ENCODE measurements at regions not wholly inside any gene's neighbourhood (a gene's known extent, or its start where the extent isn't known, plus 50 kb on each side); places are given as distances from the start of the nearest gene placed in this dataset.

DNA sequence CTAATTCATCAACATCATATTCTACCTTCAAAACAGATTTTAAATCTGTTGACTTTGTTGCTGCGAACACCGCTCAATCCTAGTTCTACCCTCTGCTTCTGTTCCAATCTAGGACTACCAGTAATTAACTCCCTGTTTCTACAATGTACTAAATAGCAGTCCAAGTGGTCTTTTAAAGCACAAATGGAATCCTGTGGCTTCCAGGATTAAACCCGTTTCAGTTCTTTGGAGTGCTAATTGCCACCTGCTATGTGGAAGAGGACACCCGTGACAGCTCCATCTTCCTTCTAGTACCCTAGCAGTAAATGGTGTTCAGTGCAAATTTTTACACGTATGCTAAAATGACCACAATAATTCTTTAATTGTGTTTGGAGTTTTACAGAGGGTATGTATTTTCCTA is 232.1 kb downstream of the TDRD3 start:
- Histone ChIP-seq H3K4me3 (ENCODE audit: low read depth in 2 of 2, low read length in 1 of 2) (no peak overlapping the region), H3K4me2 (no peak overlapping the region), H3K27me3 (ENCODE audit: insufficient read depth) (no peaks in the 10 kb centered on the region), H3K79me2 (ENCODE audit: insufficient read depth) (no peaks in the 10 kb centered on the region), H3K9me3 (no peaks in the 10 kb centered on the region), H3K9me2 (no peaks in the 10 kb centered on the region), H3K36me3 (replicated peaks in 1 of 2; ENCODE audit: control insufficient read depth in 1 of 2, insufficient read depth in 2 of 2, low read length in 1 of 2) (no peaks in the 10 kb centered on the region), H3K4me1 (ENCODE audit: control insufficient read depth in 1 of 2, insufficient read depth in 2 of 2, low read depth in 1 of 2, low read length in 1 of 2) (no peaks in the 10 kb centered on the region), H3F3A (replicated peaks; ENCODE audit: insufficient read depth) (no peaks in the 10 kb centered on the region), H3K27ac (ENCODE audit: low read depth in 2 of 2, low read length in 1 of 2) (no peak overlapping the region), H4K20me1 (ENCODE audit: insufficient read depth) (no peaks in the 10 kb centered on the region), H3K9ac (no peak overlapping the region), H2AFZ (ENCODE audit: low read depth) (no peak overlapping the region)
- CTCF ChIA-PET = interaction anchor here (3.4 kb wide), 1 partner anchor 1325 kb away, joined by 26 read pairs; no protein-coding TSS in a partner anchor
- no peak for DNase-seq
- POLR2A ChIA-PET = no interaction called here
- TF ChIP-seq MXI1 (IDR thresholded peaks at IDR 0.05; ENCODE audit: low read depth, low read length) (no peak), RXRA (IDR thresholded peaks at IDR 0.05; ENCODE audit: borderline replicate concordance, low read depth) (no peak), EP300 (IDR thresholded peaks at IDR 0.05; ENCODE audit: borderline replicate concordance in 1 of 2, low read depth in 1 of 2, low read length in 1 of 2) (no peak), EZH2phosphoT487 (IDR thresholded peaks at IDR 0.05; ENCODE audit: borderline replicate concordance, low read depth) (no peak), RAD21 (IDR thresholded peaks at IDR 0.05; ENCODE audit: low read length) (no peak), FOXM1 (IDR thresholded peaks at IDR 0.05; ENCODE audit: low read depth) (no peak), GATA2 (CRISPR knock-in tag; IDR thresholded peaks at IDR 0.05) (no peak), FOXJ3 (CRISPR knock-in tag; IDR thresholded peaks at IDR 0.05) (no peak), CHD2 (IDR thresholded peaks at IDR 0.05; ENCODE audit: low read length, partially characterized antibody) (no peak), JUND (IDR thresholded peaks at IDR 0.05) (no peak)
- TF ChIP-seq, protein P1, sequence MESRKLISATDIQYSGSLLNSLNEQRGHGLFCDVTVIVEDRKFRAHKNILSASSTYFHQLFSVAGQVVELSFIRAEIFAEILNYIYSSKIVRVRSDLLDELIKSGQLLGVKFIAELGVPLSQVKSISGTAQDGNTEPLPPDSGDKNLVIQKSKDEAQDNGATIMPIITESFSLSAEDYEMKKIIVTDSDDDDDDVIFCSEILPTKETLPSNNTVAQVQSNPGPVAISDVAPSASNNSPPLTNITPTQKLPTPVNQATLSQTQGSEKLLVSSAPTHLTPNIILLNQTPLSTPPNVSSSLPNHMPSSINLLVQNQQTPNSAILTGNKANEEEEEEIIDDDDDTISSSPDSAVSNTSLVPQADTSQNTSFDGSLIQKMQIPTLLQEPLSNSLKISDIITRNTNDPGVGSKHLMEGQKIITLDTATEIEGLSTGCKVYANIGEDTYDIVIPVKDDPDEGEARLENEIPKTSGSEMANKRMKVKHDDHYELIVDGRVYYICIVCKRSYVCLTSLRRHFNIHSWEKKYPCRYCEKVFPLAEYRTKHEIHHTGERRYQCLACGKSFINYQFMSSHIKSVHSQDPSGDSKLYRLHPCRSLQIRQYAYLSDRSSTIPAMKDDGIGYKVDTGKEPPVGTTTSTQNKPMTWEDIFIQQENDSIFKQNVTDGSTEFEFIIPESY (IDR thresholded peaks at IDR 0.05; ENCODE audit: borderline replicate concordance, low read depth) = no peak
- TF ChIP-seq, protein P2, sequence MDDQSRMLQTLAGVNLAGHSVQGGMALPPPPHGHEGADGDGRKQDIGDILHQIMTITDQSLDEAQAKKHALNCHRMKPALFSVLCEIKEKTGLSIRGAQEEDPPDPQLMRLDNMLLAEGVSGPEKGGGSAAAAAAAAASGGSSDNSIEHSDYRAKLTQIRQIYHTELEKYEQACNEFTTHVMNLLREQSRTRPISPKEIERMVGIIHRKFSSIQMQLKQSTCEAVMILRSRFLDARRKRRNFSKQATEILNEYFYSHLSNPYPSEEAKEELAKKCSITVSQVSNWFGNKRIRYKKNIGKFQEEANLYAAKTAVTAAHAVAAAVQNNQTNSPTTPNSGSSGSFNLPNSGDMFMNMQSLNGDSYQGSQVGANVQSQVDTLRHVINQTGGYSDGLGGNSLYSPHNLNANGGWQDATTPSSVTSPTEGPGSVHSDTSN (IDR thresholded peaks at IDR 0.05) = no peak
- 72% methylated on average over 5 of the region's 5 CpGs for WGBS (ENCODE audit: low lambda C conversion rate)

DNA sequence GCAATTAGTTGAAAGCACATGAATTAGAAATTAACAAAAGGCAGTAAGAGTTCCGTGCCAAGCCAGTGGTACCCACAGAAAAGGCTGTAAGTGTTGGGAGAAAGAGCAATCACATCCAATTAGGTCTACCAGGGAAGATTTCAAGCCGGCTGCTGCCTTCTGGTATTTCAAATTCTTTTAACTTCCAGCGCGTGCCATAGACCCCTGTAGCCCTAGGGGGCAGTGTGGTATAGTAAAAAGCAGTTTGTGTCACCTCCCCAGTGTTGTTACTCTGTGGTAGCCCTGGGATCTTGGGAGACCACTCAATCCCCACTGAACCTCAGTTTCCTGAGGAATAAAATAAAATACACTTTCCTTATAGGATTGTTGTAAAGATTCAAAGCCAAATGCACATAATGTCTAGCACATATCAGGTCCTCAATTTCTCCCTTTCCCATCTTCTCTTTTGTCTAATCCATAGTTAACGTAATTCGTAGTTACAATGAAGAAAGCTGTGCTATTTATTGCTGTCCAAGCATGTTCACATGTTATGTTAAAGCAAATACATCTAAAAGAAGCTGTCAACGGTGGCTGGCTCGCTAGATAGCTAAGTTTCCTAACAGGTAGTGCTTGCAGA is 230.2 kb downstream of the TDRD3 start:
- no peak overlapping the region for H3K9ac ChIP-seq
- H3K36me3 ChIP-seq (replicated peaks in 1 of 2; ENCODE audit: control insufficient read depth in 1 of 2, insufficient read depth in 2 of 2, low read length in 1 of 2) = no peaks in the 10 kb centered on the region
- H3K4me2 ChIP-seq = no peak overlapping the region
- H3K27ac ChIP-seq (ENCODE audit: low read depth in 2 of 2, low read length in 1 of 2) = no peak overlapping the region
- no peaks in the 10 kb centered on the region for H3F3A ChIP-seq (replicated peaks; ENCODE audit: insufficient read depth)
- DNase-seq = peak; percentile 51
- 49% methylated on average over 8 of the region's 8 CpGs for WGBS (ENCODE audit: low lambda C conversion rate)
- no peaks in the 10 kb centered on the region for H3K4me1 ChIP-seq (ENCODE audit: control insufficient read depth in 1 of 2, insufficient read depth in 2 of 2, low read depth in 1 of 2, low read length in 1 of 2)
- H3K4me3 ChIP-seq (ENCODE audit: low read depth in 2 of 2, low read length in 1 of 2) = no peak overlapping the region; a peak in 1 of 4 replicates
- CTCF ChIA-PET = interaction anchor here (0.6 to 3.4 kb wide), 29 partner anchors 9 to 1340 kb away, joined by 3 to 26 read pairs (median 4); no protein-coding TSS in a partner anchor
- H3K27me3 ChIP-seq (ENCODE audit: insufficient read depth) = no peaks in the 10 kb centered on the region
- no peaks in the 10 kb centered on the region for H3K9me3 ChIP-seq
- no peaks in the 10 kb centered on the region for H3K9me2 ChIP-seq
- TF ChIP-seq POLR2AphosphoS5 (IDR thresholded peaks at IDR 0.05; ENCODE audit: low read depth, low read length) (no peak), MXI1 (IDR thresholded peaks at IDR 0.05; ENCODE audit: low read depth, low read length) (no peak), FOXJ3 (CRISPR knock-in tag; IDR thresholded peaks at IDR 0.05) (no peak), SMC3 (IDR thresholded peaks at IDR 0.05; ENCODE audit: low read depth, low read length) (peak; percentile 42), RAD21 (IDR thresholded peaks at IDR 0.05; ENCODE audit: low read length) (peak; percentile 85)
- TF ChIP-seq, protein P3, sequence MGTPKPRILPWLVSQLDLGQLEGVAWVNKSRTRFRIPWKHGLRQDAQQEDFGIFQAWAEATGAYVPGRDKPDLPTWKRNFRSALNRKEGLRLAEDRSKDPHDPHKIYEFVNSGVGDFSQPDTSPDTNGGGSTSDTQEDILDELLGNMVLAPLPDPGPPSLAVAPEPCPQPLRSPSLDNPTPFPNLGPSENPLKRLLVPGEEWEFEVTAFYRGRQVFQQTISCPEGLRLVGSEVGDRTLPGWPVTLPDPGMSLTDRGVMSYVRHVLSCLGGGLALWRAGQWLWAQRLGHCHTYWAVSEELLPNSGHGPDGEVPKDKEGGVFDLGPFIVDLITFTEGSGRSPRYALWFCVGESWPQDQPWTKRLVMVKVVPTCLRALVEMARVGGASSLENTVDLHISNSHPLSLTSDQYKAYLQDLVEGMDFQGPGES (IDR thresholded peaks at IDR 0.05; ENCODE audit: low read depth, low read length) = no peak
- TF ChIP-seq, protein P4, sequence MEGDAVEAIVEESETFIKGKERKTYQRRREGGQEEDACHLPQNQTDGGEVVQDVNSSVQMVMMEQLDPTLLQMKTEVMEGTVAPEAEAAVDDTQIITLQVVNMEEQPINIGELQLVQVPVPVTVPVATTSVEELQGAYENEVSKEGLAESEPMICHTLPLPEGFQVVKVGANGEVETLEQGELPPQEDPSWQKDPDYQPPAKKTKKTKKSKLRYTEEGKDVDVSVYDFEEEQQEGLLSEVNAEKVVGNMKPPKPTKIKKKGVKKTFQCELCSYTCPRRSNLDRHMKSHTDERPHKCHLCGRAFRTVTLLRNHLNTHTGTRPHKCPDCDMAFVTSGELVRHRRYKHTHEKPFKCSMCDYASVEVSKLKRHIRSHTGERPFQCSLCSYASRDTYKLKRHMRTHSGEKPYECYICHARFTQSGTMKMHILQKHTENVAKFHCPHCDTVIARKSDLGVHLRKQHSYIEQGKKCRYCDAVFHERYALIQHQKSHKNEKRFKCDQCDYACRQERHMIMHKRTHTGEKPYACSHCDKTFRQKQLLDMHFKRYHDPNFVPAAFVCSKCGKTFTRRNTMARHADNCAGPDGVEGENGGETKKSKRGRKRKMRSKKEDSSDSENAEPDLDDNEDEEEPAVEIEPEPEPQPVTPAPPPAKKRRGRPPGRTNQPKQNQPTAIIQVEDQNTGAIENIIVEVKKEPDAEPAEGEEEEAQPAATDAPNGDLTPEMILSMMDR (IDR thresholded peaks at IDR 0.05) = peak; percentile 63
- H3K79me2 ChIP-seq (ENCODE audit: insufficient read depth) = no peaks in the 10 kb centered on the region
- POLR2A ChIA-PET = no interaction called here
- no peaks in the 10 kb centered on the region for H4K20me1 ChIP-seq (ENCODE audit: insufficient read depth)
- no peak overlapping the region for H2AFZ ChIP-seq (ENCODE audit: low read depth)

Measured in SK-N-SH (cell line).